Renal cortical epithelial cell (primary cell): ENCODE measurements at regions not wholly inside any gene's neighbourhood (a gene's known extent, or its start where the extent isn't known, plus 50 kb on each side); places are given as distances from the start of the nearest gene placed in this dataset.
A peak's percentile ranks its signal among the peaks of the same experiment; 100 is the strongest.

Experiments used
- DNase-seq: peaks from one replicate; pipeline ENCODE4 v3.0.0-alpha.2; 2011; ENCODE audit warnings: low read depth

DNA sequence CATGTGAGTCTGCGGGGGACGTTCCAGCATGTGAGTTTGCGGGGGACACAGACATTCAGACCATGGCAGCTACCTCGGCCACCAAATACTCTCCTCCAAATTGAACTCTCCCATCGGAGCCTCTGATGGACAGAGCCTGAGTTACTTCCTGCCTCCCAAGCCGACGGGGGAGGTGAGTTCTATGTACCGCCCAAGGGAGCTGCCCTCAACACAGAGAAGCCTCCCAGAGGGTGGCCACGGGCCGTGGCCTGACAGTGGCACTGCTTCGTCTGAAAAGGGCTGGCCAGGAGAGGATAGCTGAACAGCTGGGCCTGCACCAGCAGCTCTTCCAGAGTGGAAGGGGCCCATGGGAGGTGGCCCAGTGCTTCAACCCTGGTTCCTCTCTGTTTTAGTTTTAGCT is 274.5 kb upstream of the PPP2R2D start:
- no peak for DNase-seq

DNA sequence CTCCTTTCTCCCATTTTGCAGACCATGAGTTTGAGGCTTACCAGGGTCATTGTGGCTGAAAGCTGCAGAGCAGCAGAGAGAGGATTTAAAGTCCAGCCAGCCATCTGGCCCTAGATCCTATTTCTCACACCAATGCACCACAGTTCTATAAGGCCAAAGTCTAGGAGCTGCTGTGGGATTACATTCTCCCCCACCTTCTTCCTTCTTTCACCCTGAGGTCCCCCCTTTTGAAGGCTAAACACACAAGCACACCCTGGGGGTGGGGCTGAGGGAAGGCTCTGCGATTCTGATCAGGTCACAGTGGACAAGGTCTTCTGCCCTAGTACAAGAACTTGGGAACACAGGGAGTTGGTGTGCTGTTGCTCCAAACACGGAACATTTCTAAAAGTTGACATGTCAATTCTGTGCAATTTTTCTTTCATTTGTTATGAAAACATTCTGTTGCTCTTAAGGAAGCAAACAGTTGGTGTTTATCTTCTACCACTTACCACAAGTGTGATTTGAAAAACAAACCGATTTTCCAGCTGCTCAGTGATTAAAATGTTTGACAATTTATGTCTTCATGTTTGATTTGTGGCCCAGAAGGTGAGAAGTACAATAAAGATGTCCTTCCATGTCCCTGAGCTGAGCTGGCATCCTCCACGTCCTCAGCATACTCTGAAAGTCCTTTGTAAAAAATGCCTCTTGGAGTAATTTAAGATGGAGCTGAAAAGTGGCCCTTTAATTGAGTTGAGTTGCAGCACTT is 271.6 kb upstream of the PPP2R2D start:
- DNase-seq, result no peak

DNA sequence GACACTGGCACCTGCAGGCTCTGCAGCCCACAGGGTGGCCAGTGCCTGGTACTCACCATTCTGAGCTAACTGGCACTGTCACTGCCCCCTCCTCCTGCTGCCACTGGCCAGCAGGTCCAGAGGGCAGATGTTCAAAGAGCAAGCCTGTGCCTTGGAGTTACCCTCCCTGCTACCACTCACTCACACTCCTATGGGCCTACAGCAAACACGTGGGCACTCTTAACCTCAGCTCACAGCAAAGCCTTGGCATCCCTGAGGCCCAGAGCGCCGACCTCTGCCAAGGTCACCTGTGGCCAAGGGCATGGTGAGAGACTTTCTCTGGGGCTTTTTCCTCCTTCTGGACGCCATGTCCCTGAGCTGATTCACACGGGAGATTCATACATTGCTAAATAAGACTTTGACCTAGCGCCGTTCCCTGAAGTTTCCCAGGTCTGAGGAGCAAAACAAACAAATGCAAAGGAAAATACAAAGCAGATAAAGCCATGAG is 270.0 kb upstream of the PPP2R2D start:
- DNase-seq, result no peak

GRCh38 chr10:131631619-131632018 is 269.2 kb upstream of the PPP2R2D start:
- DNase-seq, result no peak

- DNase-seq, result peak; percentile 70
Measured at GRCh38 chr10:131635564-131636015, 265.2 kb upstream of the PPP2R2D start.

- DNase-seq, result no peak
Measured at GRCh38 chr10:131636116-131636515, 264.7 kb upstream of the PPP2R2D start.

DNA sequence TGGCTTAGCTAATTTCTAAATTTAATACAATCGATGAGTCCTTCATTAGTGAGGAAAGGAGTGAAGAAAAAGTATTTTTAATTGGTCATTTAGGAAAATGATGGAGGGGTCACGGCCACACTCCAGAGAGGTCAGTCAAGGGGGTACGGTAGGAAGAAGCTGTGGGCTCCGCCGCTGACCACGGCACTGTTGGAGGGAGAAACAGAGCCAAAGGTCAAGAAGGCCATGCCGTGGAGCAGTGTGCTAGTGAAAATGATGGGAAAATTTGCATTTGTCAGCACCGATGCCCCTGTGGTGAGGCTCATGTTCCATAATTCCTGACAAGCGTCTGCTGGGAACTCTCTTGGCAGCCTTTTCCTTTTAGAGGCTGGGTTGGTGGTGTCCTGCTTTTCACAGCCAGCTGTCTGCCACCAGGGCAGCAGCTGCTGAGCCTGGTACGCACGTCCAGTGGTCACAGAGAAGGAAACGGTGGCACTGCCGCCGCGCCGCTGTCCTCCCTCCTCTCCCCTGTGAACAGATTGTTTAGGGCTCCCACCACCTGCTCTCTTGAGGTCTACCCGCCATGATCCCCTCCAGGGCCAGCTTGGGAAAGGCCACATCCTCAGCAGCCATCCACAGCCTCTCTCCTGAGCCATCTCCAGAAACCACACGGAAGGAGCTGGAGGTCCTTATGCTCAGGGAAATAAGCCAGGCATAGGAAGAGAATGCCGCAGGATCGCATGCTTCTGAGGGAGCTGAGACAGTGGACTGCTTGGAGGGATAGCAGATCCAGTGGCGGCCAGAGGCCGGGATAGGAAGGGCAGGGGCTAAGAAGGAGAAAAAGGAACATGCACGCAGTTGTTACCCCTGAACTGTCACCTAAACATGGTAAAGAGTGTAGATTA is 263.7 kb upstream of the PPP2R2D start:
- DNase-seq, result no peak

GRCh38 chr10:131638049-131638879 is 262.5 kb upstream of the PPP2R2D start:
- no peak for DNase-seq

DNA sequence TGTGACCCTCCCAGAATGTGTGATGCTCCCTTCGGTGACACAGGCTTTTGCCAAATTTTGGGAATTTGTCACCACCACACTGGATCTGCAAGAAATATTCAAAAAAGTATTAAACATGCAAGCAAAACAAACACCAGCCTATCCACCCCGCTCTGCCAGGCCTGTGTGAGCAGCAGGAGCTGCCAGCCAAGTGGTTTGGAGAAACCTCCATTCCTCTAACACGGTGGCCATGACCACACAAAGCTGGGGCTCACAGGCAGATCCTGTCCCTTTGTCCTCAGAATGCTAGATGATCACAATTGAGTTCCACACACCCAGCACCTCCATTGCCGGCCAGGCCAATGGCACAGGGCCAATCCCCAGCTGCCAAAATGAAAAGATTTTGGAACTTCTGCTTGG is 261.9 kb upstream of the PPP2R2D start:
- no peak for DNase-seq

DNA sequence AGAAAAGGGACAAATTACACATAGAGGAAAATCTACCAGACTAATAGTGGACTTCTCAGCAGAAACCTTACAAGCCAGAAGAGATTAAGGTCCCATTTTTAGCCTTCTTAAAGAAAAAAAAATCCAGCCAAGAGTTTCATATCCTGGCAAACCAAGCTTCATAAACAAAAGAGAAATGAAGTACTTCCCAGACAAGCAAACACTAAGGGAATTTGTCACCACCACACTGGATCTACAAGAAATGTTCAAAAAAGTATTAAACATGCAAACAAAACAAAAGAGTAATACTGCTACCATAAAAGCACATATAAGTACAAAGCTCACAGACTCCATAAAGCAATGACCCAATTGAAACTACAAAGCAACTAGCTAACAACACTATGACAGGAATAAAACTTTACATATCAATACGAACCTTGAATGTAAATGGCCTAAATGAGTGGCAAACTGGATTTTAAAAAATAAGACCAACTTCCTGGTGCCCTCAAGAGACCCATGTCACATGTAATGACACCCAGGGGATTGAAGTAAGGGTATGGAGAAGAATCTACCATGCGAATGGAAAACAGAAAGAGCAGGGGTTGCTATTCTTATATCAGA is 260.7 kb upstream of the PPP2R2D start:
- DNase-seq, result no peak

- peak; percentile 28 for DNase-seq
Measured at GRCh38 chr10:131641231-131641630, 259.6 kb upstream of the PPP2R2D start.

GRCh38 chr10:131641898-131642297 is 258.9 kb upstream of the PPP2R2D start:
- no peak for DNase-seq

DNA sequence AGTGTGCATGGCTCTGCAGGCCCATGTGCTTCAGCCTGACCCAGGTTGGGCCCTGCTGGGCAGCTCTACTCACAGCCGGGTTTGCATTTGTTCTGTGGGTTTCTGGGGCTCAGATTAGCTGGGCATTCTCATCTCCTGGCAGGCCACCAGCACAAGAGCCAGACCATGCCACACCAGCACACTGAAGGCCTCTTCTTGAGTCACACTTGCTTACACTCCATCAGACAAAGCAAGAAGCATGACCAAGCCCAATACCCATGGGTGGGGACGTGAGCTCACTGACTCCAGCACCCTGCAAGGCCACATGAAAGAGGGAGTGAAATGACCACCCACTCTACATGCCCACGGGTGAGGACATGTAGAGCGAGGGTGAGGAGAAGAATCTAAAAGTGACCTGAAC is 257.8 kb upstream of the PPP2R2D start:
- no peak for DNase-seq

DNA sequence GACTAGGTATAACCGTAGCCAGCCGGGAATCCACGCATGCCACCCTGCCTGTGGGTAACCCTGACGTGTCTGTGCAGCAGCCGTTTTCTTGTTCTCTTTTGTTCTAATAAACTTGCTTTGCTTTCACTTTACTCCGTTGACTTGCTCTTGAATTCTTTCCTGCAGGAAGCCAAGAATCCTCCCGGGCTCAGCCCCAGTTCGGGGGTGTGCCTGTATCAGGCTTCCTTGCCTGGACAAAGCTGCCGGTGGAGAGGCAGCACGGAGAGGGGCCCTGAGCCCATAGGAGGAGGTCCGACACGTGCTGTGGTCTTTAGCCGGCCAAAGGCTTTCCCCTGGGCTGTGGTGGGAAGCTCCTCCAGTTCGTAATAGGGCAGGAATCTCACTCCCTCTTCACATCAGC is 256.5 kb upstream of the PPP2R2D start:
- no peak for DNase-seq

DNA sequence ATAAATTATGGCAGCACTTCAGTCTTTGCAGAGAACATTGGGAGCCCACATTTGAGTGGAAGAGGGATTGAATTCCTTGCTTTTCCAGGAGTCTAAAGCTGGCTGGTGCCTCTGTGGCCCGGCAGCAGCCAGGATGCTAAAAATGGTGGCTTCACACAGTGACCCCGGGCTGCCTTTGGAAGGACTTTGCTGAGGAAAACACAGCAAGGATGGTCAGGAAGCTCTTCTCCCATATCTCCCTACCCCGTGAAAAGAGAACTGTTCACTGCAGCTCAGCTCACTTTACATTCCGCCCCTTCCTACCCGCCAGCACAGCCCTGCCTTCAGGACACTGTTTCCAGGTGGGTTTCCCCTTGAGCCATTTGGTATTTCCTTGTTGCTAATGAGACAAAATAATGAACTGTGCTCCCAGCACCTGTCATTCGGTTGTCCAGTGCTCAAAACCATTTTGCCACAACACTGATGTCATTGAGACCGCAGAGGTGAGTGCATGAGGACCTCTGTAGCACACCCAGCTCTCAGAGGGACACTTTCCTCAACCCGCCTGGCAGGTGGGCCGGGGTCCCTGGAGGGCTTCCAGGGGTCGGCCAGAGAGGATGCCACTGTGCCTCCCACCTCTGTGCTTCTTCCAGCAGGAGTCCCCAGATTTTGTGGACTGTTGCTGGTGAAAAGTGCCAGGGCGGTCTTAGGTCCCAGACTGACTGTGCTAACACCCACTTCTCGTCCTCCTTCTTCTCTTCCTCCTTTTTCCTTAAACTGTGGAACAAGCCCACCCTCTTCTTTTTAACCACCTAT is 255.7 kb upstream of the PPP2R2D start:
- DNase-seq, result no peak

DNA sequence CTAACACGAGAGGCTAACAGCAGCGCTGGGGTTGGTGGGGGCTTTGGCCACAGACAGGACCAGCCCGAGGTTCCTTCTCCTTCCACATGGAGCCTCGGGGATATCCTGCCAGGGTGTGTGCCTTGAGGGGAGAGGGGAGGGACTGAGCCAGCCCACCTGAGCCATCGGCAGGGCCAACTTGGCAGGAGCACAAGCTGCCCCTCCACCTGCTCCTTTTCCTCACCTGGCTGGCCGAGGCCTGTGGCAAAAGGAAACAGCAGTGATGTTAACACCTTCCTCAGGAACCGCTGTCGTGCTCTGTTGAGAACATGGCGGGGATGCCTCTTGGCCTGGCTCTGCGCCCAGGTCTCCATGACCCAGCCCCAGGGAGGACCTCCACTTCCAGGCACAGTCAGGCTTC is 255.1 kb upstream of the PPP2R2D start:
- no peak for DNase-seq

GRCh38 chr10:131646551-131647525 is 254.0 kb upstream of the PPP2R2D start:
- DNase-seq, result no peak

DNA sequence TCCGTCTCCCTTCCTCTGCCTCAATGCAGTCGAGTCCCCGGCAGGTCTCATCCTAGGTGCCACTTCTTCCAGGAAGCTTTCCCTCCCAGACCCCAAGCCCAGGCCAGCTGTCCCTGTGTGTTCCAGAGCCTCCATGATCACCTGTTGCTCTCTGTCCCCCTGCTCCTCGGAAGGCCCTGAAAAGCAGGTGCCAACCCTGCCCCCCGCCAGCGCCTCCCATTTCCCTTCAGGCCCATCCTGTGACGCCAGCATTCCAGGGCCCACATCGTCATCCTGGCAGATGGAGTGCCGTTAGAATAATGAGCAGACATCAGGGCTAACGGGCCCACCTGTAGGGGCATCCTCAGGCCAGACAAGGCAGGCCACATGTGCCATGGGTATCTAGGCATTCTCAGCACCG is 253.0 kb upstream of the PPP2R2D start:
- DNase-seq, result no peak

- no peak for DNase-seq
Measured at GRCh38 chr10:131648386-131649020, 252.3 kb upstream of the PPP2R2D start.
